ENCODE measurements at regions not wholly inside any gene's neighbourhood (a gene's known extent, or its start where the extent isn't known, plus 50 kb on each side); places are given as distances from the start of the nearest gene placed in this dataset.

GRCh38 chr11:116232364-116232828 is 540.4 kb downstream of the BUD13 start (continued):
- TF ChIP-seq REST (IDR thresholded peaks at IDR 0.05), result no peak
- no peak for TF ChIP-seq FOXA1 (IDR thresholded peaks at IDR 0.05)
- no peak for TF ChIP-seq TAF1 (conservative IDR thresholded peaks at IDR 0.05)

- no peak overlapping the region for H3K9ac ChIP-seq (ENCODE audit: low read depth in 1 of 2, low read length in 2 of 2)
- DNase-seq (ENCODE audit: low spot score), result no peak
- H3K4me3 ChIP-seq (ENCODE audit: low read depth in 1 of 3, low read length in 3 of 3), result no peak overlapping the region
- H3K4me1 ChIP-seq (ENCODE audit: control insufficient read depth in 4 of 4, insufficient read depth in 4 of 4, low read length in 3 of 4), result no peaks in the 10 kb centered on the region
- WGBS, result 72% methylated on average over 7 of the region's 7 CpGs
- no peaks in the 10 kb centered on the region for H3K9me3 ChIP-seq (ENCODE audit: control insufficient read depth in 4 of 4, low read length in 3 of 4)
- H3K27ac ChIP-seq (ENCODE audit: low read depth in 1 of 2, low read length in 2 of 2), result no peak overlapping the region
- H3K36me3 ChIP-seq (ENCODE audit: control insufficient read depth in 4 of 4, insufficient read depth in 3 of 4, low read depth in 1 of 4, low read length in 3 of 4), result peaks cover 0 to 5% (median 0%) of the 10 kb centered on the region in 4 donors
- H3K27me3 ChIP-seq (ENCODE audit: control insufficient read depth in 4 of 4, insufficient read depth in 4 of 4, low read length in 3 of 4), result peaks cover 0 to 4% (median 1%) of the 10 kb centered on the region in 4 donors
- TF ChIP-seq HNF4A (conservative IDR thresholded peaks at IDR 0.05) (no peak), JUND (IDR thresholded peaks at IDR 0.05) (no peak), RAD21 (IDR thresholded peaks at IDR 0.05) (no peak), MAX (IDR thresholded peaks at IDR 0.05) (no peak), ZBTB33 (IDR thresholded peaks at IDR 0.05) (no peak), GABPA (IDR thresholded peaks at IDR 0.05 in 1 of 2, conservative IDR thresholded peaks at IDR 0.05 in 1 of 2) (no peak), NR2F2 (IDR thresholded peaks at IDR 0.05) (no peak), ATF3 (IDR thresholded peaks at IDR 0.05) (no peak), REST (IDR thresholded peaks at IDR 0.05) (no peak), HNF4G (IDR thresholded peaks at IDR 0.05) (no peak), FOXA1 (IDR thresholded peaks at IDR 0.05) (no peak), EGR1 (IDR thresholded peaks at IDR 0.05; ENCODE audit: low read depth in 2 of 2) (no peak), CTCF (IDR thresholded peaks at IDR 0.05; ENCODE audit: low read depth, low read length, missing input control) (no peak)
Measured at GRCh38 chr11:116231543-116231942, 541.2 kb downstream of the BUD13 start.
